Urinary bladder (tissue), 3 donors: ENCODE measurements at regions not wholly inside any gene's neighbourhood (a gene's known extent, or its start where the extent isn't known, plus 50 kb on each side); places are given as distances from the start of the nearest gene placed in this dataset.
"Not testable (repeated sequence)": the region's sequence is repeated elsewhere in the genome, so short reads cannot be mapped to it uniquely, and the experiment has no call there.

ENCODE experiments used
- DNase-seq: peaks from one replicate; pipeline ENCODE4 v3.0.0-alpha.2; 2015; ENCODE audit errors: extremely low spot score
- H3K27ac ChIP-seq: one replicate; pipeline ENCODE4 v1.5.1; 2013; ENCODE audit warnings: low read depth, mild to moderate bottlenecking, moderate library complexity
- H3K36me3 ChIP-seq: one replicate; pipeline ENCODE4 v1.6.1; 2013; ENCODE audit warnings: mild to moderate bottlenecking, moderate library complexity; ENCODE audit not compliant: insufficient read depth
- H3K4me1 ChIP-seq: one replicate; pipeline ENCODE4 v1.6.1; 2013; ENCODE audit warnings: mild to moderate bottlenecking, moderate library complexity; ENCODE audit not compliant: insufficient read depth
- H3K4me3 ChIP-seq: one replicate; pipeline ENCODE4 v1.5.1; 2013; ENCODE audit warnings: low read depth, low read length
- WGBS: extraction: QIAGEN DNeasy Blood & Tissue Kit; methylation state at CpG from one replicate; pipeline ENCODE4 v1.1.7; 2013; 5-methylcytosine and 5-hydroxymethylcytosine counted together
- donor health status: healthy with polysubstance abuse.
- donor health status: healthy.

DNA sequence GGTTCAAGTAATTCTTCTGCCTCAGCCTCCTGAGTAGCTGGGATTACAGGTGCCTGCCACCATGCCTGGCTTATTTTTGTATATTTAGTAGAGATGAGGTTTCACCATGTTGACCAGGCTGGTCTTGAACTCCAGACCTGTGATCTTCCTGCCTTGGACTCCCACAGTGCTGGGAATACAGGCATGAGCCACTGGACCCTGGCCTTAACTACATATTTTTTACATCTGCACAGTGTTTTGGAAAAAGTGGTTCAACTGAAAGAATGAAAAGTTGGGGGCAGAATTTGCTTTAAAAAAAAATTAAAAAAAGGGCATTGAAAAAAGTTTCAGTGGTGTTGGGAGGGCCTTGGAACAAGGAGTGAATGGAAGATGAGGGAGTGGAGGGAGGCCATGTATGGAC, 88.9 kb upstream of the TPTE start:
- not testable (repeated sequence) for H3K4me3 ChIP-seq, H3K4me1 ChIP-seq, DNase-seq, H3K36me3 ChIP-seq, H3K27ac ChIP-seq

DNA sequence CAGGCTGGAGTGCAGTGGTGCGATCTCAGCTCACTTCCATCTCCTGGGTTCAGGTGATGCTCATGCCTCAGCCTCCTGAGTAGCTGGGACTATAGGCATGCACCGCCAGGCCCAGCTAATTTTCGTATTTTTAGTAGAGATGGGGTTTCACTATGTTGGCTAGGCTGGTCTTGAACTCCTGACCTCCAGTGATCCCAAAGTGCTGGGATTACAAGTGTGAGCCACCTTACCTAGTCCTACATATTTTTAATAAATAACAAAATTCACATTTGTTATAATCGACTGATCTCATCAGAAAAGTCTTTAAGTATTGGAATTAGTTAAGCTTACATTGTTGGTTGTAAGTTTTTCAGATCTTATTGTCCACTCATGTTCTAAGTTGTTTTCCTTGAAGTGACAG, 83.4 kb upstream of the TPTE start:
- not testable (repeated sequence) for H3K36me3 ChIP-seq, H3K4me3 ChIP-seq, H3K4me1 ChIP-seq, H3K27ac ChIP-seq, DNase-seq
- 56% methylated on average over 4 of the region's 4 CpGs for WGBS

GRCh38 chr21:10440639-10441038, 80.7 kb upstream of the TPTE start:
- H3K4me3 ChIP-seq, H3K4me1 ChIP-seq, DNase-seq, H3K36me3 ChIP-seq, H3K27ac ChIP-seq: not testable (repeated sequence)
- WGBS = 87% methylated on average over 2 of the region's 2 CpGs

DNA sequence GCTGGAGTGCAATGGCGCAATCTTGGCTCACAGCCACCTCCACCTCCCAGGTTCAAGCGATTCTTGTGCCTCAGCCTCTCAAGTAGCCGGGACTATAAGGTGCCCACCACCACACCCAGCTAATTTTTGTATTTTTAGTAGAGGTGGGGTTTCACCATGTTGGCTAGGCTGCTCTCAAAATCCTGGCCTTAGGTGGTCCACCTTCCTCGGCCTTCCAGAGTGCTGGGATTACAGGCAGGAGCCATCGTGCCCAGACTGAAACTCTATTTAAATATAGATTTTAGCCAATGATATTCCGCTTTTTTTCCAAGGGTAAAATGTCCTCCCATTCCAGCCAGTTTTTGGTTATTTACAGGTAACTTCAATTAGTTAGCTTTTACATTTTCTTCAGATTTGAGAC, 79.4 kb upstream of the TPTE start:
- not testable (repeated sequence) for H3K27ac ChIP-seq, H3K36me3 ChIP-seq
- WGBS = 65% methylated on average over 6 of the region's 6 CpGs

GRCh38 chr21:10445685-10446084, 75.7 kb upstream of the TPTE start:
- DNase-seq, H3K4me3 ChIP-seq, H3K27ac ChIP-seq, H3K4me1 ChIP-seq, H3K36me3 ChIP-seq: not testable (repeated sequence)
- 63% methylated on average over 7 of the region's 7 CpGs for WGBS

More for the DNA sequence above, 79.4 kb upstream of the TPTE start:
- H3K4me1 ChIP-seq, DNase-seq, H3K4me3 ChIP-seq: not testable (repeated sequence)

- H3K36me3 ChIP-seq, DNase-seq, H3K4me1 ChIP-seq, H3K27ac ChIP-seq, H3K4me3 ChIP-seq: not testable (repeated sequence)
- 78% methylated on average over 8 of the region's 8 CpGs for WGBS
Observed at GRCh38 chr21:10449451-10449850, 71.9 kb upstream of the TPTE start.

- DNase-seq = not testable (repeated sequence)
- 57% methylated on average over 6 of the region's 6 CpGs for WGBS
Observed at GRCh38 chr21:10451274-10451673, 70.1 kb upstream of the TPTE start.

DNA sequence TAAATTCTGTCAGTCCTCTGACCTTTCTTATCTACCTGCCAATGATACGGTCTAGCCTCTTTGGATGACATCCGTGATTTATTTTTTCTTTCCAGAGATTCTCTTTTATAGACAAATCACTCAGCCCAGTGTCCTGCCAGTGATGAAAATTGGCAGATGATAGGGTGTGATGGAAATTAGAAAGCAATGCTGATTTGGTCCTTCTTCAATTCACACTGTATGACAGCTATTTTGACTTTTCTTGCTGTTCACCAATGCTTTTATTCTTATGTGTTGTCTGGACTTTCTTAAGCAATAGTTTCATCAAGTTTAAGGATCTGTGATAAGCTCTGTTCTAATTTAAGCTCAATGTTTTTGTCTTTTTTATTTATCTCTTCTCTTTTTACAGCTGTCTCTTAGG, 63.6 kb upstream of the TPTE start:
- not testable (repeated sequence) for H3K36me3 ChIP-seq, H3K4me3 ChIP-seq, H3K27ac ChIP-seq, DNase-seq, H3K4me1 ChIP-seq
- 50% methylated on average over 2 of the region's 2 CpGs for WGBS

More at GRCh38 chr21:10451274-10451673, 70.1 kb upstream of the TPTE start:
- not testable (repeated sequence) for H3K27ac ChIP-seq, H3K36me3 ChIP-seq, H3K4me3 ChIP-seq, H3K4me1 ChIP-seq

GRCh38 chr21:10460957-10461356, 60.4 kb upstream of the TPTE start:
- WGBS = 60% methylated on average over 5 of the region's 5 CpGs
- H3K4me3 ChIP-seq, H3K27ac ChIP-seq, DNase-seq, H3K4me1 ChIP-seq, H3K36me3 ChIP-seq: not testable (repeated sequence)

GRCh38 chr21:10461445-10461844, 59.9 kb upstream of the TPTE start:
- H3K27ac ChIP-seq, H3K4me3 ChIP-seq, DNase-seq, H3K36me3 ChIP-seq, H3K4me1 ChIP-seq: not testable (repeated sequence)
- 70% methylated on average over 8 of the region's 8 CpGs for WGBS

- H3K4me1 ChIP-seq = no peaks in the 10 kb centered on the region
- H3K4me3 ChIP-seq = no peak overlapping the region
- no peak overlapping the region for H3K27ac ChIP-seq
- DNase-seq = no peak
- 43% methylated on average over 5 of the region's 5 CpGs for WGBS
- H3K36me3 ChIP-seq = no peaks in the 10 kb centered on the region
Observed at GRCh38 chr21:10463156-10463555, 58.2 kb upstream of the TPTE start.

DNA sequence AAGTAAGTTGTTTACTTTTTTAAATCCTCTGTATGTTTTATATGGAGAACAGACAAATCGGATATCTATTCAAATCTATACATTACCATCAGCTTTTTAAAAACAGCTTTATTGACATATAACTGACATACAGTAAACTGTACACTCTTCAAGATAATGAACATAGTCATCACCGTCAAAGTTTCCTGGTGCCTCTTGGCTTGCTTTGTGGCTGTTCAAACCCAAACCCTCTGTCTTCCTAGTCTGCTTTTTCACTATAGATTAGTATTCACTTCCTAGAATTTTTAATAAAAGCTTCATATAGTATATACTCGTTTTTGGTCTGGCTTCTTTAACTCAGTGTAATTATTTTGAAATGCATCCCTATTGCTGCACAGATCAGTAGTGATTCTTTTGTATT, 56.4 kb upstream of the TPTE start:
- no peak overlapping the region for H3K27ac ChIP-seq
- DNase-seq = no peak
- WGBS = 41% methylated on average over 3 of the region's 3 CpGs

GRCh38 chr21:10465524-10466110, 55.8 kb upstream of the TPTE start:
- WGBS = 66% methylated on average over 10 of the region's 10 CpGs
- H3K27ac ChIP-seq, H3K4me3 ChIP-seq, H3K36me3 ChIP-seq, H3K4me1 ChIP-seq, DNase-seq: not testable (repeated sequence)

More for the DNA sequence above, 56.4 kb upstream of the TPTE start:
- H3K4me3 ChIP-seq = no peak overlapping the region
- H3K4me1 ChIP-seq = no peaks in the 10 kb centered on the region
- H3K36me3 ChIP-seq = no peaks in the 10 kb centered on the region

DNA sequence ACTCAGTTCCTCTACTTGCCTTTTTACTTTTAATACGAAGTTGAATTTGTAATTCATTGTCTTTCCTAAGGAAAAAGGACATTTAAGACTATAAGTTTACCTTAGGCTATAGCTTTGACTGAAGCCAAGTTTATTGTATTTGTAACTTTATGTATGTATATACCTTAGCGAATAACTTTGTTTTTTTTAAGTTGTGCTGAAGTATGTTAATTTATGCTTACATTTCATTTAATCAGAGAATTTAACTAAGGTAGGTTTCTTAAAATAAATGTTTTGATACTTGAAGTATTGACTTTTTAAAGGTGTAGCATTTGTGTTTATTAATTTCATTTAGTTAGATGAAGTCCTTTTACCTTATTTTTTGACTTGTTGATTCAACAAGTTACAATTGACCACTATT, 55.2 kb upstream of the TPTE start:
- H3K4me3 ChIP-seq = no peak overlapping the region
- H3K36me3 ChIP-seq = no peaks in the 10 kb centered on the region
- H3K27ac ChIP-seq = no peak overlapping the region
- H3K4me1 ChIP-seq = no peaks in the 10 kb centered on the region
- no peak for DNase-seq
- WGBS = 28% methylated on average over 2 of the region's 2 CpGs
